MG63 (cell line): ENCODE measurements at regions not wholly inside any gene's neighbourhood (a gene's known extent, or its start where the extent isn't known, plus 50 kb on each side); places are given as distances from the start of the nearest gene placed in this dataset.

Source experiments
- DNase-seq: peaks from one replicate; pipeline ENCODE4 v3.0.0-alpha.2; 2020
- H3K27me3 ChIP-seq: fragments of 250-450 bp; sonication (Bioruptor Pico); 2 replicates; pipeline ENCODE4 v1.5.1; 2020; ENCODE audit warnings: mild to moderate bottlenecking, moderate library complexity
- H3K36me3 ChIP-seq: fragments of 250-450 bp; sonication (Bioruptor Pico); 2 replicates; pipeline ENCODE4 v1.5.1; 2020; ENCODE audit warnings: mild to moderate bottlenecking, moderate library complexity
- H3K4me3 ChIP-seq: fragments of 250-450 bp; sonication (Bioruptor Pico); 2 replicates; pipeline ENCODE4 v1.5.1; 2020; ENCODE audit warnings: mild to moderate bottlenecking, moderate library complexity
- H3K9me3 ChIP-seq: fragments of 250-450 bp; sonication (Bioruptor Pico); 2 replicates; pipeline ENCODE4 v1.5.1; 2020; ENCODE audit warnings: mild to moderate bottlenecking, moderate library complexity

GRCh38 chr4:140255467-140255866 is 101.5 kb upstream of the MAML3 start:
- Histone ChIP-seq H3K9me3 (no peaks in the 10 kb centered on the region), H3K36me3 (no peaks in the 10 kb centered on the region), H3K4me3 (no peak overlapping the region), H3K27me3 (no peaks in the 10 kb centered on the region)
- no peak for DNase-seq

- H3K27me3 ChIP-seq: no peaks in the 10 kb centered on the region
- no peak overlapping the region for H3K4me3 ChIP-seq
- no peaks in the 10 kb centered on the region for H3K36me3 ChIP-seq
- DNase-seq: no peak
- H3K9me3 ChIP-seq: no peaks in the 10 kb centered on the region
Observed at GRCh38 chr4:140254651-140255299, 100.8 kb upstream of the MAML3 start.

DNA sequence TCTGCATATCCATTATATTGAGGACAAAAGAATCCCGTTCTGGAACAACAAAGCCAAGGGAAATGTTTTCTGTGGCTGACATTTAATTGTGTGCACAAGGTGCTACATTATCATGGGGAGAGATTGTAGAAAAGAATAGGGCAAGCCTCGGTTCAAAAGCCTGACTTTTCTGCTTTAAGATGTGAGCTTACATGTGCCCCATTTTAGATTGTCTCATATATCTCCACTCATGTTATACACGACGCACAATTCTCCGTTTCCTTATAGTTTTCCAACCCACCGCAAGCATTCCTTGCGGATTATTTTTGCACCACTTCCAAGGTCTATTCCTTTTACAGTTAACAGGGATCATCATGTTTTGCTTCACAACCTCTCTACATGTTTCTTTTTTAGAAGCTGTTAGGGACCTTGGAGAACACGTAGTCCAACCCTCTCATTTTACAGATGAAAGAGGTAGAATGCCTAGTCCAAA is 99.6 kb upstream of the MAML3 start:
- no peak for DNase-seq
- Histone ChIP-seq H3K4me3 (no peak overlapping the region), H3K27me3 (no peaks in the 10 kb centered on the region)

GRCh38 chr4:140252742-140253555 is 99.0 kb upstream of the MAML3 start:
- Histone ChIP-seq H3K36me3 (no peaks in the 10 kb centered on the region), H3K9me3 (no peaks in the 10 kb centered on the region), H3K27me3 (no peaks in the 10 kb centered on the region), H3K4me3 (peak overlapping the region; percentile 37)
- peak; percentile 64 for DNase-seq

More for the DNA sequence above, 99.6 kb upstream of the MAML3 start:
- no peaks in the 10 kb centered on the region for H3K9me3 ChIP-seq
- H3K36me3 ChIP-seq: no peaks in the 10 kb centered on the region

- Histone ChIP-seq H3K27me3 (no peaks in the 10 kb centered on the region), H3K9me3 (no peaks in the 10 kb centered on the region), H3K4me3 (peak overlapping the region; percentile 37; the same call in 1 of the 2 replicates), H3K36me3 (no peaks in the 10 kb centered on the region)
- DNase-seq: no peak
Observed at GRCh38 chr4:140252141-140252741, 98.3 kb upstream of the MAML3 start.

GRCh38 chr4:140251571-140251970 is 97.6 kb upstream of the MAML3 start:
- no peaks in the 10 kb centered on the region for H3K36me3 ChIP-seq
- H3K9me3 ChIP-seq: no peaks in the 10 kb centered on the region
- no peak overlapping the region for H3K4me3 ChIP-seq
- no peaks in the 10 kb centered on the region for H3K27me3 ChIP-seq
- DNase-seq: no peak

DNA sequence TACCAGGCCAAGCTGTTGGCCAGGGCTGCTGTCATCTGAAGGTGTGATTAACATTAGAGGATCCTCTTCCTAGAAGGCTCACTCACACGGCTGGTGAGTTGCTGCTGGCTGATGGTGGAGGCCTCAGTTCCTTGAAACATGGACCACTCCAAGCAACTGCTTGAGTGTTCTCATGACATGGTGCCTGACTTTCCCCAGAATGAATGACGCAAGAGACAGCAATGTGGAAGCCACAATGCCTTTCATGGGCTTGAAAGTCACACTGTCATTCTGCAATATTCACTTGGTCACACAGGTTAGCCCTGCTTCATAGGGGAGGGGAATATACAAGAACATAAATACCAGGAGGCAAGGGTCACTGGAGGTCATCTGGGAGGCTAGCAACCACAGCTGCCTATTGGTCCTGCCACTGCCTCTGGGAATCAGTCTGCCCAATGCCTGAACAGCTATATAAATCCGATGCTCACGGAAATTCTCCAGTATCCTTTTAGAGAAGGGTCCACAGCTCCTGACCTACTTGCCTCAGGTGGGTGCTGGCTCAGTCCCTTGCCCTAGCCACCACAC is 97.1 kb upstream of the MAML3 start:
- no peaks in the 10 kb centered on the region for H3K9me3 ChIP-seq
- H3K36me3 ChIP-seq: no peaks in the 10 kb centered on the region
- DNase-seq: no peak
- H3K4me3 ChIP-seq: no peak overlapping the region
- H3K27me3 ChIP-seq: no peaks in the 10 kb centered on the region

GRCh38 chr4:140249351-140249750 is 95.4 kb upstream of the MAML3 start:
- Histone ChIP-seq H3K9me3 (no peaks in the 10 kb centered on the region), H3K27me3 (no peaks in the 10 kb centered on the region), H3K36me3 (no peaks in the 10 kb centered on the region), H3K4me3 (no peak overlapping the region)
- DNase-seq: no peak

DNA sequence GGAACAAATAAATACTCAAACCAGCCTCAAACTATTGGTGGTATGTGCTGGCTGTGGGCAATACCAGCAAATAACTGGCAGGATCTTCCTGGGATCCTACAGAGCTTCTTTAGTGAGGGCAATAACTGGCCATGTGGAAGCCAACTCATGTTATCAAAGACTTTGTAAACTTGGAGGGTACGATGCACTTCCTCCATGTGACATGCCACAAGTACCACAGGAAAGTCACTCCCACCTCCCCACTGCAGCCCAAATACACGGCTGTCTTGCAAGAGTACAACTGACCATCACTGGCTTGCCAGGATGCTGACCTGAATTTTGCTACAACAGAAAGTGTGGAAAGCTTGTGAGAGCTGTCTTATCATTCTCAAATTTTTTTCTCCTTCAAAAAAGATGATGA is 93.3 kb upstream of the MAML3 start:
- no peaks in the 10 kb centered on the region for H3K36me3 ChIP-seq
- H3K4me3 ChIP-seq: no peak overlapping the region
- H3K27me3 ChIP-seq: no peaks in the 10 kb centered on the region
- DNase-seq: no peak
- H3K9me3 ChIP-seq: no peaks in the 10 kb centered on the region

GRCh38 chr4:140246216-140246615 is 92.2 kb upstream of the MAML3 start:
- no peak for DNase-seq
- Histone ChIP-seq H3K36me3 (no peaks in the 10 kb centered on the region), H3K27me3 (no peaks in the 10 kb centered on the region), H3K9me3 (no peaks in the 10 kb centered on the region), H3K4me3 (no peak overlapping the region)

GRCh38 chr4:140244328-140244727 is 90.3 kb upstream of the MAML3 start:
- no peaks in the 10 kb centered on the region for H3K27me3 ChIP-seq
- DNase-seq: no peak
- no peak overlapping the region for H3K4me3 ChIP-seq
- H3K36me3 ChIP-seq: no peaks in the 10 kb centered on the region
- no peaks in the 10 kb centered on the region for H3K9me3 ChIP-seq

GRCh38 chr4:140243278-140243753 is 89.3 kb upstream of the MAML3 start:
- no peak for DNase-seq
- Histone ChIP-seq H3K4me3 (no peak overlapping the region), H3K27me3 (no peaks in the 10 kb centered on the region), H3K36me3 (no peaks in the 10 kb centered on the region), H3K9me3 (no peaks in the 10 kb centered on the region)

DNA sequence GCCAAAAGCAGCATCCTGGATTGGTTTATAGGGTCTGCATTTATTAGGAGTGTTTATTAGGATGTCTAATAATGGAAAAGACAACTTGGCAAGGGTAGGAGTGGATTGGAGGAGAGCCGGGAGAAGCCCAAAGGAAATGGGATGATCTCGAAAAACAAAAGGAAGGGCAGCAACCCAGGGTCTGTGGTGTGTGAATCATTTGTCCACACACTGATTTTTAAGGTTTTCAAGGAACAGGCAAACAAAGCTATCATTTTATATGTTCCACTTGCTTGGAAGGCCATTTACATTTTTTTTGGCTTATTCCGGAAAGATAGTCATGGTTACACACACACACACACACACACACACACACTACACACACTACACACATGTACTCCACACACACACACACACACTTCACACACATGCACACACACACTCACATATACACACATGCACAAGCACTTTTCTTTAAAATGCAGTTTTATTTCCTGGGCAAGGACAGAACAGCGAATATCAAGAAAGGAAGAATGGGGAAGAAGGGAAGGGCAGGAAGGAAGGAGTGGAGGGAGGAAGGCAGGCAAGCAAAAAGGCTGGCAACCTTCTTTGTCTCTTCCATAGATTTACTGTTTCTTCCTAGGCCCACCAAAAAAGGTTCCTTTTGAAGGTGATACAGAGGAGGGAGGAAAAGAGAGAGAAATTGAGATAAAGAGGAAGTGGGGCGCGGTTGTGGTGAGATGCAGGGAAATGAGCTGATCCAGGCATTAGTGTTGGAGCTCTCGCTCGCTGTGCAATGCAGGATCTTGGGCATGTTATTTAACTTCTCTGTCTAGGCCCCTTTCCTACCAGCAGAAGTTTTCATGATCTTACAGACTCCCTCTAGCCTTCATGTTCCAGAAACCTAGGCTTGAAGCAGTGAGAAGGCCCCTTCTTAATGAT is 88.6 kb upstream of the MAML3 start:
- H3K4me3 ChIP-seq: no peak overlapping the region
- no peaks in the 10 kb centered on the region for H3K36me3 ChIP-seq
- H3K9me3 ChIP-seq: no peaks in the 10 kb centered on the region
- no peaks in the 10 kb centered on the region for H3K27me3 ChIP-seq
- DNase-seq: no peak

DNA sequence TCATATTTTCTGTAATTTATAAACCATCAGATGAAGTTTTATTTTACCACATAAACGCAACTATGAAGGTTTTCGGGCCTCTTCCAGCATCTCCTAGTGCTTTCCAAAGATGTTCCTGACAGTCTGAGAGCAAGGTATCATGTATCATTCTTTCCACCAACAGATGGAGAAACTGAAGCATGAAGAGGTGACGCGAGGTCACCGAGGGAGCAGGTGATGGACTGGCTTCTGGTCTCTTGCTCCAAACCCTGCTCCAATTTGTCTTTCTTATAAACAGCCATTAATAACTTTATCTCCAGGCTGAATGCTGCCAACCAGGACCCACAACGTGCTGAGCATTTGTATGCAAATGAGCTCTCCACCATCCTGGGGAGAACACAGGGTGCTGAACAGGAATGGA is 86.3 kb upstream of the MAML3 start:
- Histone ChIP-seq H3K9me3 (no peaks in the 10 kb centered on the region), H3K36me3 (no peaks in the 10 kb centered on the region), H3K4me3 (no peak overlapping the region), H3K27me3 (no peaks in the 10 kb centered on the region)
- no peak for DNase-seq

GRCh38 chr4:140239311-140239710 is 85.3 kb upstream of the MAML3 start:
- Histone ChIP-seq H3K4me3 (no peak overlapping the region), H3K36me3 (no peaks in the 10 kb centered on the region), H3K9me3 (no peaks in the 10 kb centered on the region), H3K27me3 (no peaks in the 10 kb centered on the region)
- DNase-seq: no peak

DNA sequence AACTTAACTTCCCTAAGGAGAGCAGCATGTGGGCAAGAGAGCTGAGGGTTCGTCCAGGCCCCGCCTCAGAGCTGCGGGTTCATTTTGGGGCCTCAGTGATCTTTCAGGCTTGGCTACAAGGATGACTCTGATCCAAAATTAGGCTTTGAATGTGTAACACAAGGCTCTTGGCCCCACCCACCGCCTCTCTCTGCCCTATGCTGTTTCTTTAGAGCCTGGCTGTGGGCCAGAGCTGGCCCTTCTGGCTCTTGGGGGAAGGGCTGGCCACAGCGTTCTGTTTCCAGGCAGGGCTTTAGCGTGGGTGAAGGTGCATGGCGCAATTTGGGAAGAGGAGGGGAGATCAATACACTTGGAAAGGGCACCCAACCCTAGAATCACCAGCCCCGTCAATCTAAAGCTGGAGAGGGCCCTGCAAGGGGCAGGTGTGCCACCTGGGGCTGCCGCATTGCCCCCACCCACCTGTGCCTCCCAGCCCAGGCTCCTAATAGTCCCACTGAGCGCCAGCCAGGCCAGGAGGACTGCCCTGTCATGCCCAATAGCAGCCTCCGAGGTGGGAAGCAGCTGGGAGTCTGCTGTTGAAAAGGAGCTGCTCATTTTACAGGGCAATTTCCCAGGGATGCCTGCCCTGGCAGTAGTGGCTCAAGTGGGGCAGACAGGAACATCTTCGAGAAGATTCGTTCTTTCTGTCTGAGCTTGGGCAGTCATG is 84.5 kb upstream of the MAML3 start:
- peak; percentile 80 for DNase-seq
- Histone ChIP-seq H3K4me3 (no peak overlapping the region), H3K9me3 (no peaks in the 10 kb centered on the region)

More for the DNA sequence above, 84.5 kb upstream of the MAML3 start:
- H3K27me3 ChIP-seq: no peaks in the 10 kb centered on the region
- H3K36me3 ChIP-seq: no peaks in the 10 kb centered on the region
